Stomach (tissue), 8 donors: ENCODE measurements at regions not wholly inside any gene's neighbourhood (a gene's known extent, or its start where the extent isn't known, plus 50 kb on each side); places are given as distances from the start of the nearest gene placed in this dataset.
"Not testable (repeated sequence)": the region's sequence is repeated elsewhere in the genome, so short reads cannot be mapped to it uniquely, and the experiment has no call there.

Source experiments
- DNase-seq, 2 donors: peaks; one replicate each; pipeline versions ENCODE4 v3.0.0 to v3.0.0-alpha.2; 2013 to 2019
- H3K27ac ChIP-seq, 5 donors: fragments of 200-600 bp in 4 of 5; sonication (generic) in 4 of 5; one replicate each; pipeline ENCODE4 v1.5.1; 2013 to 2019; ENCODE audit warnings: mild to moderate bottlenecking in 1 of 5, moderate library complexity in 1 of 5
- H3K27me3 ChIP-seq, 3 donors: fragments of 200-600 bp; sonication (generic); one replicate each; pipeline ENCODE4 v1.5.1; 2017 to 2019; ENCODE audit warnings: mixed run types in 1 of 3
- H3K36me3 ChIP-seq, 4 donors: fragments of 200-600 bp; sonication (generic); 1 replicate in 3 of 4; 2 replicates in 1 of 4; pipeline ENCODE4 v1.5.1; 2016 to 2019
- H3K4me1 ChIP-seq, 4 donors: fragments of 200-600 bp; sonication (generic); one replicate each; pipeline ENCODE4 v1.5.1; 2016 to 2019
- H3K4me3 ChIP-seq, 4 donors: fragments of 200-600 bp; sonication (generic) in 3 of 4; one replicate each; pipeline ENCODE4 v1.5.1; 2016 to 2019; ENCODE audit warnings: mild to moderate bottlenecking in 1 of 4
- H3K9me3 ChIP-seq, 4 donors: fragments of 200-600 bp; sonication (generic); one replicate each; pipeline ENCODE4 v1.5.1; 2016 to 2019
- EP300 ChIP-seq: sonication (generic); formaldehyde crosslinking; IDR thresholded peaks from one replicate; pipeline ENCODE4 v1.6.1; 2017; ENCODE audit warnings: antibody characterized with exemption
- POLR2A ChIP-seq, 4 donors: fragments of 450-650 bp; IDR thresholded peaks; one replicate each; pipeline ENCODE4 v1.6.1; 2016; ENCODE audit warnings: antibody characterized with exemption in 4 of 4, control low read depth in 2 of 4, mild to moderate bottlenecking in 1 of 4, moderate library complexity in 1 of 4
- POLR2AphosphoS5 ChIP-seq, 3 donors: sonication (generic); formaldehyde crosslinking; IDR thresholded peaks; one replicate each; pipeline ENCODE4 v1.6.1; 2016; ENCODE audit warnings: antibody characterized with exemption in 3 of 3
- WGBS, 5 donors: extraction: QIAGEN DNeasy Blood & Tissue Kit in 3 of 5; methylation state at CpG; one replicate each; pipeline versions ENCODE4 v1.1.5 to v1.1.7; 2013 to 2018; 5-methylcytosine and 5-hydroxymethylcytosine counted together
- intact Hi-C: fragments of 100-400 bp; cut with DNase I; formaldehyde crosslinking; loops from one replicate; pipeline ENCODE4 v1.15.1; 2023; ENCODE audit warnings: low total_unique reads
- TF ChIP-seq, protein P1 (sequence below), 7 experiments: fragments of 450-650 bp in 4 of 7; fragments of 200-600 bp in 3 of 7; sonication (generic) in 3 of 7; IDR thresholded peaks; one replicate each; pipeline ENCODE4 v1.5.1; 2016 to 2019; ENCODE audit warnings: antibody characterized with exemption in 7 of 7, control low read depth in 2 of 7, mild to moderate bottlenecking in 1 of 7
- donor health status: healthy with polysubstance abuse.
- donor health status: Bipolar disorder and iron deficiency.
- donor health status: healthy.

DNA sequence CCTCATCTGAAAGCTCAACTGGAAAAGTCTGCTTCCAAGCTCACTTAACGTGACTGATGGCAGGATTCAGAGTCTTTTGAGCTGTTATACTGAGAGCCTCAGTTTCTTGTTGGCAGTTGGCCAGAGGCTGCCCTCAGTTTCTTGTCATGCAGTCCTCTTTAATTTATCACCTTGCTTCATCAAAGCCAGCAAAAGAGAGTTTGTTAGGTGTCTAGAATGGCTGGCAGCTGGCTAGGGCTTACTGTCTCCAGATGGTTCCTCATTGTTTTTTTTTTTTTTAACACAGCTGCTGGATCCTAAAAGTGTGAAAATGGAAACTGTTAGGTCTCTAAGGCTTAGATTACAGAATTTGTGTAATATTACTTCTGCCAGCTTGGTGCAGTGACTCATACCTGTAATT lies 310.6 kb downstream of the PDCD6IP start:
- intact Hi-C loops = no loop called here
- no peak overlapping the region for H3K27ac ChIP-seq
- WGBS, 5 donors = 62 to 86% (median 78%) methylated on average over 1 of the region's 1 CpG
- H3K4me3 ChIP-seq = no peak overlapping the region
- no peaks in the 10 kb centered on the region for H3K36me3 ChIP-seq
- H3K27me3 ChIP-seq = no peaks in the 10 kb centered on the region
- TF ChIP-seq, protein P1, sequence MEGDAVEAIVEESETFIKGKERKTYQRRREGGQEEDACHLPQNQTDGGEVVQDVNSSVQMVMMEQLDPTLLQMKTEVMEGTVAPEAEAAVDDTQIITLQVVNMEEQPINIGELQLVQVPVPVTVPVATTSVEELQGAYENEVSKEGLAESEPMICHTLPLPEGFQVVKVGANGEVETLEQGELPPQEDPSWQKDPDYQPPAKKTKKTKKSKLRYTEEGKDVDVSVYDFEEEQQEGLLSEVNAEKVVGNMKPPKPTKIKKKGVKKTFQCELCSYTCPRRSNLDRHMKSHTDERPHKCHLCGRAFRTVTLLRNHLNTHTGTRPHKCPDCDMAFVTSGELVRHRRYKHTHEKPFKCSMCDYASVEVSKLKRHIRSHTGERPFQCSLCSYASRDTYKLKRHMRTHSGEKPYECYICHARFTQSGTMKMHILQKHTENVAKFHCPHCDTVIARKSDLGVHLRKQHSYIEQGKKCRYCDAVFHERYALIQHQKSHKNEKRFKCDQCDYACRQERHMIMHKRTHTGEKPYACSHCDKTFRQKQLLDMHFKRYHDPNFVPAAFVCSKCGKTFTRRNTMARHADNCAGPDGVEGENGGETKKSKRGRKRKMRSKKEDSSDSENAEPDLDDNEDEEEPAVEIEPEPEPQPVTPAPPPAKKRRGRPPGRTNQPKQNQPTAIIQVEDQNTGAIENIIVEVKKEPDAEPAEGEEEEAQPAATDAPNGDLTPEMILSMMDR (IDR thresholded peaks at IDR 0.05) = no peak
- TF ChIP-seq EP300 = no peak
- TF ChIP-seq POLR2A (IDR thresholded peaks at IDR 0.05) = no peak
- no peaks in the 10 kb centered on the region for H3K4me1 ChIP-seq
- no peaks in the 10 kb centered on the region for H3K9me3 ChIP-seq
- DNase-seq = no peak

DNA sequence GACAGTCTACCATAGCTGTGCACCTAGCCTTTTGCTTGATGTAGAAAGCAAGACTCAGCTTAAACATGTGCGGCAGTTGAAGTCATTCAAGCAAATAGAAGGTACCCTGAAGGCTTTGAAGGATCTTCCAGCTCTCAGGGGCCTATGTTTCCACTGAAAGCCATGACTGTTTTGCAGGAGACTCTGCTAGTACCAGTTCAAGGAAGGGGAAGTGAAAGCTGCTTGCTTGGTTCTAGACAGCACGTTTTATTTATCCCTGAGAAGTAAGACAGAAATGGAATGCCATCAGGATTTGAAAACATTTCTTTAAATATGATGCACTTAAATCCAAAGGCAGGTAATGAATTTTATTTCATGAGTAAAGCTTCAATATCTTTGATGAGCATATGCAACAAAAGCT lies 311.4 kb downstream of the PDCD6IP start:
- Histone ChIP-seq H3K4me3 (no peak overlapping the region), H3K27ac (no peak overlapping the region), H3K27me3 (no peaks in the 10 kb centered on the region), H3K4me1 (no peaks in the 10 kb centered on the region), H3K9me3 (no peaks in the 10 kb centered on the region), H3K36me3 (no peaks in the 10 kb centered on the region)
- 63 to 80% (median 75%) methylated on average over 2 of the region's 2 CpGs for WGBS, 5 donors
- TF ChIP-seq, protein P1 (IDR thresholded peaks at IDR 0.05) = no peak
- no peak for TF ChIP-seq POLR2AphosphoS5 (IDR thresholded peaks at IDR 0.05)
- no peak for TF ChIP-seq POLR2A (IDR thresholded peaks at IDR 0.05)
- TF ChIP-seq EP300 = no peak
- no peak for DNase-seq
- intact Hi-C loops = no loop called here

DNA sequence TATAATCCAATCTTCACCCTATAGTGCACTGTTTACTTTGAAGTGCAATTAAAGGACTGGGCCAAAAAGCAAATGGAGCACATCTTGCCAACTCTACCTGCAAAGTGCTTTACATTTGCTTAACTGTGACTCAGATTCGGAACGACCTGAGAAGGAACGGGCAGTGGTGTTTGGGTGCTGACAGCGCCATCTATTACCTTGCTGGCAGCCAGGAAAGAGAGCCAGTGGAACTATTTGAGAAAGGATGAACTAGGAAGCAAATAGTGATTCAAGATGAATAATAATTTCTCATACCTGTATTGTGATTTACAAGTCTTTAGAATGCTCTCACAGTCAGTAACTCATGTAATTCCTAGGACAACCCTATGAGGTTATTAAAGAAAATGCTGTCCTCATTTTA lies 312.9 kb downstream of the PDCD6IP start:
- no peak overlapping the region for H3K27ac ChIP-seq
- 59 to 70% (median 65%) methylated on average over 4 of the region's 4 CpGs for WGBS, 5 donors

DNA sequence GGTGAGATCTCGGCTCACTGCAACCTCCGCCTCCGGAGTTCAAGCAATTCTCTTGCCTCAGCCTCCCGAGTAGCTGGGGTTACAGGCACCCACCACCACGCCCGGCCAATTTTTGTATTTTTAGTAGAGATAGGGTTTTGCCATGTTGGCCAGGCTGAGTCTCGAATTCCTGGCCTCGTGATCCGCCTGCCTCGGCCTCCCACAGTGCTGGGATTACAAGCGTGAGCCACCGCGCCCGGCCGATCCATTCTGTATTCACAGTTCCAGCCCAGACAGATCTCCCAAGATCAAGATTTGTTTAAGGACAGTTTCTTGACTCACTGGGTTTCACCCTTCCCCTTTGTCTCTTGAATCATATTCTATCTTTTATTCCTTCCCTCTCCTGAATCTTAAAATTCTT lies 313.8 kb downstream of the PDCD6IP start:
- H3K27ac ChIP-seq, H3K27me3 ChIP-seq, H3K4me3 ChIP-seq, H3K9me3 ChIP-seq, H3K36me3 ChIP-seq, DNase-seq, H3K4me1 ChIP-seq, intact Hi-C loops: not testable (repeated sequence)
- WGBS, 5 donors = 89 to 95% (median 94%) methylated on average over 15 of the region's 15 CpGs

More for the DNA sequence above, 312.9 kb downstream of the PDCD6IP start:
- Histone ChIP-seq H3K9me3 (no peaks in the 10 kb centered on the region), H3K4me1 (no peaks in the 10 kb centered on the region), H3K36me3 (no peaks in the 10 kb centered on the region), H3K4me3 (no peak overlapping the region), H3K27me3 (no peaks in the 10 kb centered on the region)
- intact Hi-C loops = no loop called here
- TF ChIP-seq, protein P1 (IDR thresholded peaks at IDR 0.05) = no peak
- TF ChIP-seq POLR2AphosphoS5 (IDR thresholded peaks at IDR 0.05) = no peak
- no peak for TF ChIP-seq POLR2A (IDR thresholded peaks at IDR 0.05)
- no peak for TF ChIP-seq EP300
- DNase-seq = no peak

DNA sequence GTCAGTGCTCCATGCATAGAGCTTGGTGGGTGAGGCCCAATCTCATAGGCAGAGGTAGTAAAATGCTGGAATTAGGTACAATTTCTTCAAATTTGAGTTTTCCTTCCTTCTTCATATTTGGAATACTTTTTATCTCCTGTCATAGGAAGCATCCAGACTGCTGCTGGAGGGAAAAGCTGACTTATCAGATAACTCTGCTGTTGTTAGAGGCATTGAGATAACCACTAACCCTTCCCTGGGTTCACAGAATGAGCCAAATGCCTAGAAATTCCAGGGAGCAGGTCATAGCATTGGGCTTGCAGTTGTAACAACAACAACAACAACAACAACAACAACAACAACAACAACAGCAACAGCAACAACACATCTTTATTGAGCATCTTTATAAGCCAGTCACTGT lies 332.7 kb downstream of the PDCD6IP start:
- Histone ChIP-seq H3K36me3 (no peaks in the 10 kb centered on the region), H3K9me3 (peaks cover 0 to 6% (median 0%) of the 10 kb centered on the region in 4 donors), H3K27me3 (no peaks in the 10 kb centered on the region), H3K27ac (no peak overlapping the region), H3K4me1 (peaks cover 0 to 11% (median 0%) of the 10 kb centered on the region in 4 donors), H3K4me3 (no peak overlapping the region)
- no peak for TF ChIP-seq POLR2AphosphoS5 (IDR thresholded peaks at IDR 0.05)
- TF ChIP-seq EP300 = no peak
- TF ChIP-seq, protein P1 (IDR thresholded peaks at IDR 0.05) = no peak
- TF ChIP-seq POLR2A (IDR thresholded peaks at IDR 0.05) = no peak
- DNase-seq = no peak
- intact Hi-C loops = no loop called here
